Retinal pigment epithelial cell (primary cell): ENCODE measurements at regions not wholly inside any gene's neighbourhood (a gene's known extent, or its start where the extent isn't known, plus 50 kb on each side); places are given as distances from the start of the nearest gene placed in this dataset.

Experiments used
- DNase-seq: peaks from one replicate; pipeline ENCODE4 v3.0.0-alpha.2; 2010; ENCODE audit warnings: low read depth
- H3K4me3 ChIP-seq: 2 replicates; pipeline ENCODE4 v1.5.1; 2011; ENCODE audit warnings: mild to moderate bottlenecking, low read length, control low read depth, moderate library complexity
- CTCF ChIP-seq: conservative IDR thresholded peaks from 2 replicates; pipeline ENCODE4 v1.5.1; 2011; ENCODE audit warnings: low read depth, low read length, control low read depth, inconsistent platforms

- no peak for TF ChIP-seq CTCF
- DNase-seq = peak; percentile 53
- H3K4me3 ChIP-seq = no peak overlapping the region
Measured at GRCh38 chr14:83470959-83471695, 1937.5 kb upstream of the SEL1L start.

DNA sequence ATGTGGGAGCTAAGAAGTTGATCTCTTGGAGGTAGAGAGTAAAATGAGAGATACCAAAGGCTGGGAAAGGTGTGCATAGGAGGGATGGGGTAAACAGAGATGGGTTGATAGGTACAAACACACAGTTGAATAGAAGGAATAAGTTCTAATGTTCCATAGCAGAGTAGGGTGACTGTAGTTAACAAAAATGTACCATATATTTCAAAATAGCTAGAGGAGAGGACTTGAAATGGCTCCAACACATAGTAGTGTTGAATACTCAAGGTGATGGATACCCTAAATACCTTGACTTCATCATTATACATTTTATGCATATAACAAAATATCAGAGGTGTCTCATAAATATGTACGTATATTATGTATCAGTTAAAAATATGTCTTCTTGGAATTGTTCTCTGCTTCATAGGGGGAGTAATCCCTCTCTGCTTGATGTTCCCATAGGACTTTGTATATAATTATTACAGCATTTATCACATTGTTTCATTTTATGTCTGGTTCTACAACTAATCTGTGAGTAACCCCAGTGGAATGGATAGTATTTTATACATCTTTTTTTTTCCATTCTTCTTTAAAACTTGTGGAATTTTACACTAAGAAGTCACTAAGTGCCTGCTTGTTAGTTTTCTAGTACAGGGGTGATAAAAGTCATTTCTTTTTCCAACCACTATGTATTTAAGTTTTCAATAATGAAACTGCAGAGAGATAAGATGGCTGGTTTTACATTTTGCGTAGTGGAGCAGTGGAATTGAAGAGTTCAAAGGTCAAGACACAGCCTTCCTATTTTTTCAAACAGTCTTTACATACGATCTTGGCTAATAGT, 1940.0 kb upstream of the SEL1L start:
- peak; percentile 57 for DNase-seq
- no peak overlapping the region for H3K4me3 ChIP-seq
- no peak for TF ChIP-seq CTCF

- no peak overlapping the region for H3K4me3 ChIP-seq
- DNase-seq = peak; percentile 48
- TF ChIP-seq CTCF = no peak
Measured at GRCh38 chr14:83478741-83479140, 1945.1 kb upstream of the SEL1L start.

GRCh38 chr14:83483063-83483462, 1949.4 kb upstream of the SEL1L start:
- DNase-seq = peak; percentile 42
- H3K4me3 ChIP-seq = no peak overlapping the region
- no peak for TF ChIP-seq CTCF

DNA sequence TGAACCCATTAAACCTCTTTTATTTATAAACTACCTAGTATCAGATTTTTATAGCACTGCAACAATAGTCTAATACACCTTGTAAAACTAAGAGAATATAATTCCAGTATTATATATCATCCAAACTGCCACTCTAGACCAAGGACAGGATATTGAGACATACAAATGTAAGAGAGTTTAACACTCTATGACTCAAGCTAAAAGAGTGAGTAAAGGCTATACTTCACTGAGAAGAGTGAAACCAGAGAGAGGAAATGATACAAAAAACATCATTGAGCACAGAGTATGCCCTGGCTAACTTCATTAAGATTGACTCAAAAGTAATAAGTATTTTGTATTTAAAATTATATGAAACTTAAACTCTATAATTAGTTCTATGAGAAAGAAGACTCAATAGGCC, 1951.9 kb upstream of the SEL1L start:
- no peak overlapping the region for H3K4me3 ChIP-seq
- no peak for DNase-seq
- no peak for TF ChIP-seq CTCF

GRCh38 chr14:83491091-83491490, 1957.4 kb upstream of the SEL1L start:
- no peak overlapping the region for H3K4me3 ChIP-seq
- no peak for TF ChIP-seq CTCF
- no peak for DNase-seq
